IPS-15b (cell line): ENCODE measurements at regions not wholly inside any gene's neighbourhood (a gene's known extent, or its start where the extent isn't known, plus 50 kb on each side); places are given as distances from the start of the nearest gene placed in this dataset.

Experiments used
- H3K27me3 ChIP-seq: one replicate; pipeline ENCODE4 v1.6.1; 2013; ENCODE audit warnings: low read length; ENCODE audit not compliant: control insufficient read depth, insufficient read depth
- H3K36me3 ChIP-seq: one replicate; pipeline ENCODE4 v1.6.1; 2013; ENCODE audit warnings: low read length; ENCODE audit not compliant: control insufficient read depth, insufficient read depth
- H3K4me1 ChIP-seq: one replicate; pipeline ENCODE4 v1.6.1; 2013; ENCODE audit warnings: mild to moderate bottlenecking, low read length; ENCODE audit not compliant: control insufficient read depth, insufficient read depth
- H3K4me3 ChIP-seq: one replicate; pipeline ENCODE4 v1.5.1; 2013; ENCODE audit warnings: low read depth, low read length
- H3K9ac ChIP-seq: one replicate; pipeline ENCODE4 v1.6.1; 2013; ENCODE audit warnings: low read depth, mild to moderate bottlenecking, low read length
- H3K9me3 ChIP-seq: one replicate; pipeline ENCODE4 v1.6.1; 2013; ENCODE audit warnings: mild to moderate bottlenecking, low read length; ENCODE audit not compliant: control insufficient read depth, insufficient read depth

DNA sequence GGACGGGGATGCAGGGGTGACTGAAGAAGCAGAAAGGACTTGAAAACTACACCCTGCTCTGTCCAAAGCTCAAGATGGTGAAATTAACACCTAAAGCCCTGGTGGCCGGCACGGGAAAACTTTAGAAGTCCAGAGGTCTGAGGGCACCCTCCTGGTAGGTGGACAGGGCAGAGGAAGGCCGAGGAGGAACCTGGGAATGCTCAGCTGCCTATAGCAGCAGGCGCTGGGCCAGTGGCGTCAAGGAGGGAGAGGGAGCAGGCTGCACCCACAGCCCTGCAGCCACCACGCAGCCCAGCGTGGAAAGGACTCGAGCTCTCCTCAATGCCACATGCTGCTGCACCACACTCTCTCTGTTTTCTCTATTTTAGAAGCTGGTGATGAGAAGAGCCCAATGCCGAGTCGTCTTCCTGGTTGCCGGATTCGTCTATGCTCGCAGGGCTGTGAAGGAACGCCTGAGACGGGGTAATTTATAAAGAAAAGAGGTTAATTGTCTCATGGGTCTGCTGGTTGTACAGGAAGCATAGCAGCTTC is 248.3 kb upstream of the AFDN start:
- Histone ChIP-seq H3K9me3 (no peaks in the 10 kb centered on the region), H3K9ac (no peak overlapping the region), H3K4me1 (no peaks in the 10 kb centered on the region), H3K4me3 (no peak overlapping the region), H3K27me3 (no peaks in the 10 kb centered on the region), H3K36me3 (no peaks in the 10 kb centered on the region)

DNA sequence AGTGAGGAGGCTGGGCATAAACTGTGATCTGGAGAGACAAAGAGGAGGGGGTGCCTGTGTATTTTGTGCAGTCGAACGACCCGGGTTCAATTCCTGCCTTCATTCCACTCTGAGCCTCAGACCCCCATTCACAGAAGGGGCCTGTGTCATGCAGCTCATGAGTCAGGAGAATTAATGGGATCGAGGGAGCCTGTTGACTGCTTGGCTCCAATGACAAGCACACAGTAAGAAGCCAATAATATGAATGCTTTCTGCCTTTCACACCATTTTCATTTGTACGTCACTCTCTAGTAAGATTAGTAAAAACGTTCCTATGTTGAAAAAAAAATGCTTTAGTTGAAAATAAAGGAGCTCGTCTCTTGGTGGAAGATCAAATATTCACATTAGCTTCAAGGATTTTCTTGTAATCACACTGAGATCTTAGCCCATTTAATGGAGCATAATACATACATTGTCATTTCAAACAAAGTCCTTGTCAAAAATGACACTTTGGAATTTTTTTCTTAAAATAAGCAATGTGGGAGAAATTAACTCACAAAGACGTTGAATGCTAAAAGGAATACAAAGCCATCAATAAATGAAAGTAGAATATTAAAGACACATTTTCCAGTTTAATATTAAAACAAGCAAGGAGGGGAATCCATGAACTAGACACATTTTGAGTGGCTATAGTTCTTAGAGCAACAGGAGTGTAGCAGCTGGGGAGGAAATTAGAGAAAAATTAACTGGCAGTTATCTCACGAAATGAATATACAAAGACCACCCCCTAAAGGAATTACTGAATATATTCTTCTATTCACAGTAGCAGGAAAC is 246.7 kb upstream of the AFDN start:
- Histone ChIP-seq H3K36me3 (no peaks in the 10 kb centered on the region), H3K9ac (no peak overlapping the region), H3K4me1 (no peaks in the 10 kb centered on the region), H3K9me3 (no peaks in the 10 kb centered on the region), H3K4me3 (no peak overlapping the region), H3K27me3 (no peaks in the 10 kb centered on the region)

DNA sequence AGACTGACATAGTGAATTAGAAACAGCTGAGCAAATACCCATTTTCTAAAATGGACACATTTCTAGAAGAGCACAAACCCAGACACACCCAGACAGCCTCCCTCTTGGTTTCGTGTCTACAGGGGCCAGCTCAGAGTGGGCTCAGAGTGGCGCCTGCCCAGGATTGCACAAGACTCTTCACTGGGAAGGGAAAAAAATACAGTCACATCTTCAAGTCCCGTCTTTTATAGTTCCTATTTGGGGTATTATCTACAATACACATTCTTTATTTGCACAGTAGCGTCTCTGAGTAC is 246.1 kb upstream of the AFDN start:
- no peaks in the 10 kb centered on the region for H3K4me1 ChIP-seq
- no peak overlapping the region for H3K4me3 ChIP-seq
- H3K36me3 ChIP-seq = no peaks in the 10 kb centered on the region
- H3K9ac ChIP-seq = no peak overlapping the region
- no peaks in the 10 kb centered on the region for H3K27me3 ChIP-seq
- no peaks in the 10 kb centered on the region for H3K9me3 ChIP-seq

DNA sequence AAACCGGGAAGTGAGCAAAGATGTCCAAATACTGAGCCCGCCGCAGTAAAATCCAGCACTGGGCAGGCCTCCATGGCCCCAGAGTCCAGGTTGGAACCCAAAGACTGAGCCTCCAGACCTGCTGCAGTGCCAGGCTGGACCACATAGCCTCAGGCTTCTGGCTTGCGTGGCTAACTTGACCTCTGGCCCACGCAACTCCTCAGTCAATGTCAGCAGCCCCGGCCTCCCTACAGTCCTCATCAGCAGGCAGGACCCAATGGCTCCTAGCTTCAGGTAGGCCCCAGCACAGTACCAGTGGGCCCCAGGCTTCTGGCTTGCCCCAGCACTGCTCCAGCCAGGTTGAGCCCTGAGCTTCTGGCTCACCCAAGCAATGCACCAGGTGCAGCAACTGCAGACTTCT is 245.1 kb upstream of the AFDN start:
- Histone ChIP-seq H3K9me3 (no peaks in the 10 kb centered on the region), H3K36me3 (no peaks in the 10 kb centered on the region), H3K4me1 (no peaks in the 10 kb centered on the region)

DNA sequence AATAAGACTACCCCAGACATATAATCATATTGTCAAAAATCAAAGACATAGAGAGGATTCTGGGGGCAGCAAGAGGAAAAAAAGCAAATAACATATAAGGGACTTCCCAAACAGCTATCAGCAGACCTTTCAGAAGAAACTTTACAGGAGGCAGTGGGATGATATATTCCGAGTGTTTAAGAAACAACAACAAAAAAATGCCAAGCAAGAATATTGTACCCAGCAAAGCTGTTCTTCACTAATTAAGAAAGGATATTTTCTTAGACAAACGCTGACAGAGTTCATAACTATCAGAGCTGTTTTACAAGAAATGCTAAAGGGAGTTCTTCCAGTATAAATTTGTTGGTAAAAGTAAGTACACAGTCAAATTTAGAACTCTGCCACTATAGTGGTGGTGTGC is 243.3 kb upstream of the AFDN start:
- no peak overlapping the region for H3K9ac ChIP-seq
- no peaks in the 10 kb centered on the region for H3K27me3 ChIP-seq
- no peak overlapping the region for H3K4me3 ChIP-seq
- no peaks in the 10 kb centered on the region for H3K4me1 ChIP-seq
- no peaks in the 10 kb centered on the region for H3K36me3 ChIP-seq
- no peaks in the 10 kb centered on the region for H3K9me3 ChIP-seq

More for the DNA sequence above, 245.1 kb upstream of the AFDN start:
- no peak overlapping the region for H3K9ac ChIP-seq
- no peak overlapping the region for H3K4me3 ChIP-seq
- H3K27me3 ChIP-seq = no peaks in the 10 kb centered on the region

DNA sequence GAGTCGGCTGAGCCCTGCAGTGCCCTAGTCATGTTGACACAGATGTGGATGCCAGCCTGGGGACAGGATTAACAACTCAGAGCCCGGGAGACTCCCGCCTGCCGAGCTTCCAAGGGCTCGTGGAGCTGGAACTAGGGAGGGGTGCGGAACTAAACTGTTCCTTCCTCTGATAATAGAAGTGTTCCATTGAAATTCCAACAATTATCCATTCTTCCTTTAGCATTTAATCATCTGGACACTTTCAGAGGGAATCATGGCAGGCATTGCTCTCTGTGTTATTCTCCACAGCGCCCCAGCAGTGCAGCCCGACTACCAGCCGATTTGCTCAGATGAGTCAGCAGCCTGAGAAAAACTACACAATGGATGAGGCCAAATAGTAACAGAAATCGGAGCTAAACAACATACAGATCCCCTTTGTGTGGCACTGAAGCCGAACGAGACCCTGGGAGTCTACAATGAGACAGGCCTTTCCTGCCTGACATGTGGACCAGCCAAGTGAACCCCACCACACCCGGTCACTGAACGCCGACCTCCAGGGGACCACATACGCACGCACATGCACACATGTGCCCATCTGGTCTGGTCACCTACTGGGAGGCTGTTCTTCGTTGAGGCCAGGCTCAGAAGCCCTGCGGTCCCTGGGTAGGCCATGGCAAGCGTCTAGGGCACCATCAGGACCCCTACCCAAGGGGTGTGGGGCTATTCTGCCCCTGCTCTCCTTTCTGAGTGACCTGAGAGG is 238.4 kb upstream of the AFDN start:
- no peaks in the 10 kb centered on the region for H3K27me3 ChIP-seq
- H3K4me1 ChIP-seq = no peaks in the 10 kb centered on the region
- H3K36me3 ChIP-seq = no peaks in the 10 kb centered on the region
- H3K4me3 ChIP-seq = no peak overlapping the region
- no peaks in the 10 kb centered on the region for H3K9me3 ChIP-seq
- no peak overlapping the region for H3K9ac ChIP-seq

DNA sequence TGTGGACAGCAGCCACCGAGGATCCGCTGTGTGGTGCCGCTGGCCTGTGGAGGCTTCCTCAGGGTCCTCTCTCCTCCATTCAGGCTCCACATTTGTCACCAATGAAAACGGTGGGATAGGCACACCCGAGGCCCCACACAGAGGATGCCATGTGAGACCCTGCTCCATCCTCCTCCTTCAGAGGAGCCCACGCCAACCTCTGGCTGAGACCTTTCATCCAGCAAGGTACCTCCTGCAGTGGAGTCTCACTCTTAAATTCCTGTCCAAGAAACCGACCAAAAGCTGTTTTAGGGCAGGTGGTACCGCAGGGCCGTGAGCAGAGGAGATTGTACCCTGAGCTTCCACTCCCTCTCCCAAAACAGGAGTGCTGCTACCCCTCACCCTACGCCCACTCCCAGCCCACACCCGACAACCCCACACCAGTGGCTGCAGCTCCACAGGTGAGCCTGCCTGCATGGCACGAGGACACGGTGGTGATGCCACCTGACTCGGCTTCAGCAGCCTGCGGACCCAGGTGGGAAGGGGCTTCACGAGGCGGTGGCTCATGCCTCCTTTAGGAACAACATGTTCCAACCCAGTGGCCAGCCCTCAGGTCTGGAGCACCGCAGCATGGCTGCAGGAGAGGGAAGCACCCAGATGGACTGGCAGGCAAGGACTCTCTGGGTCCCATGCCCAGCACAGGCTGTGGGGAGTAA is 237.6 kb upstream of the AFDN start:
- H3K36me3 ChIP-seq = no peaks in the 10 kb centered on the region
- no peaks in the 10 kb centered on the region for H3K9me3 ChIP-seq
- no peaks in the 10 kb centered on the region for H3K4me1 ChIP-seq
- no peaks in the 10 kb centered on the region for H3K27me3 ChIP-seq
- H3K4me3 ChIP-seq = no peak overlapping the region
- no peak overlapping the region for H3K9ac ChIP-seq

DNA sequence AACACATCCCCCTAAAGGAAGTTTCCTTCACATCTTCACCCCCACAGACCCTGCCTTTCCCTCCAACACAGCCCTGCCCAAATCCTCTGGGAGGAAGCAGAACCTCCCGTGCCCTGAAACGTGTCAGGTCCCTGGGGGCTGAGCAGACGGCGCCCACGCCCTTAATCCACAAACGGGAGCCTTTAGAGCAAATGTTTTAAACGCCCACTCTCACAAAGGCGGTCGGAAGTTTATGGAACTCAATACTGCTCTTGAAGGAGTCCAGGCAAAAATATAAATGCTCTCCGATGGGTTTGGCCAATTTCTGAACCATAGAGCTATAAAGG is 237.1 kb upstream of the AFDN start:
- Histone ChIP-seq H3K4me1 (no peaks in the 10 kb centered on the region), H3K36me3 (no peaks in the 10 kb centered on the region), H3K9ac (no peak overlapping the region), H3K4me3 (no peak overlapping the region), H3K27me3 (no peaks in the 10 kb centered on the region), H3K9me3 (no peaks in the 10 kb centered on the region)

DNA sequence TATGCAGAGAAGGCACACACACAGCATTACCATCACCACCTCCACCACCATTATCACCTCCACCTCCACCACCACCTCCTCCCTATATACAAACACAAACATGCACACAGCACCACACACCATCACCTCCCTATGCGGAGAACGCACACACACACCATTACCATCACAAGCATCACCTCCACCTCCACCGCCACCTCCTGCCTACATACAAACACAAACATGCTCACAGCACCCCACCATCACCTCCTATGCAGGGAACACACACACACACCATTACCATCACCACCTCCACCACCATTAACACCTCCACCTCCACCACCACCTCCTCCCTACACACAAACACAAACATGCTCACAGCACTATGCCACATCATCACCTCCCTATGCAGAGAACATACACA is 236.5 kb upstream of the AFDN start:
- Histone ChIP-seq H3K27me3 (no peaks in the 10 kb centered on the region), H3K4me3 (no peak overlapping the region), H3K9ac (no peak overlapping the region), H3K4me1 (no peaks in the 10 kb centered on the region), H3K9me3 (no peaks in the 10 kb centered on the region), H3K36me3 (no peaks in the 10 kb centered on the region)
